SK-N-SH treated with all-trans-retinoic acid at 6 μM for 48 hours (cell line): ENCODE measurements at regions not wholly inside any gene's neighbourhood (a gene's known extent, or its start where the extent isn't known, plus 50 kb on each side); places are given as distances from the start of the nearest gene placed in this dataset.

Experiments used
- ARNTL ChIP-seq: fragments of 450-650 bp; formaldehyde crosslinking; IDR thresholded peaks from 2 replicates; pipeline ENCODE4 v1.5.0; 2020; ENCODE audit warnings: low read depth, mild to moderate bottlenecking, moderate library complexity, borderline replicate concordance
- BACH2 ChIP-seq: fragments of 250-450 bp; sonication (Bioruptor Pico); IDR thresholded peaks from 2 replicates; pipeline ENCODE4 v1.9.0; 2021; ENCODE audit warnings: mild to moderate bottlenecking, borderline replicate concordance
- CREB5 ChIP-seq: fragments of 250-450 bp; sonication (Bioruptor Pico); IDR thresholded peaks from 2 replicates; pipeline ENCODE4 v1.5.1; 2020; ENCODE audit warnings: low read depth, mild to moderate bottlenecking, moderate library complexity
- CSRNP3 ChIP-seq: fragments of 250-450 bp; sonication (Bioruptor Pico); IDR thresholded peaks from 2 replicates; pipeline ENCODE4 v1.5.1; 2021; ENCODE audit warnings: mild to moderate bottlenecking, moderate library complexity
- PATZ1 ChIP-seq: fragments of 250-450 bp; sonication (Bioruptor Pico); IDR thresholded peaks from 2 replicates; pipeline ENCODE4 v1.8.0; 2020; ENCODE audit warnings: mild to moderate bottlenecking, moderate library complexity, borderline replicate concordance
- RARB ChIP-seq: fragments of 250-450 bp; sonication (Bioruptor Pico); IDR thresholded peaks from 2 replicates; pipeline ENCODE4 v1.8.0; 2021; ENCODE audit warnings: mild to moderate bottlenecking, moderate library complexity
- TSHZ2 ChIP-seq: fragments of 250-450 bp; sonication (Bioruptor Pico); IDR thresholded peaks from 2 replicates; pipeline ENCODE4 v1.5.0; 2020; ENCODE audit warnings: mild to moderate bottlenecking, moderate library complexity
- ZFP3 ChIP-seq: fragments of 250-450 bp; sonication (Bioruptor Pico); IDR thresholded peaks from 2 replicates; pipeline ENCODE4 v1.5.0; 2020; ENCODE audit warnings: mild to moderate bottlenecking, moderate library complexity

- TF ChIP-seq ZFP3 (CRISPR knock-in tag) (no peak), BACH2 (CRISPR knock-in tag) (no peak), ARNTL (CRISPR knock-in tag) (no peak), PATZ1 (no peak), CSRNP3 (CRISPR knock-in tag) (no peak), TSHZ2 (CRISPR knock-in tag) (no peak), RARB (CRISPR knock-in tag) (no peak), CREB5 (CRISPR knock-in tag) (no peak)
These were observed 649.9 kb upstream of the NRXN1 start for GRCh38 chr2:51681854-51682253.
